SK-N-MC (cell line): ENCODE measurements at regions not wholly inside any gene's neighbourhood (a gene's known extent, or its start where the extent isn't known, plus 50 kb on each side); places are given as distances from the start of the nearest gene placed in this dataset.

Experiments used
- FOXP2 ChIP-seq: optimal IDR thresholded peaks from 2 replicates; pipeline ENCODE3; 2011; ENCODE audit warnings: mild to moderate bottlenecking, moderate library complexity; ENCODE audit not compliant: insufficient read depth; ENCODE audit errors: extremely low read length, control extremely low read depth
- POLR2AphosphoS5 ChIP-seq: IDR thresholded peaks from 2 replicates; pipeline ENCODE4 v1.6.1; 2012; ENCODE audit warnings: mild to moderate bottlenecking, low read depth, low read length, borderline replicate concordance

GRCh38 chr18:11286431-11286830 is 137.1 kb upstream of the PIEZO2 start:
- no peak for TF ChIP-seq POLR2AphosphoS5
- TF ChIP-seq FOXP2: no peak
